GM19193 (cell line): ENCODE measurements at regions not wholly inside any gene's neighbourhood (a gene's known extent, or its start where the extent isn't known, plus 50 kb on each side); places are given as distances from the start of the nearest gene placed in this dataset.

ENCODE experiments used
- POLR2A ChIP-seq: IDR thresholded peaks from 4 replicates; pipeline ENCODE4 v1.6.1; 2011; ENCODE audit not compliant: insufficient read depth, insufficient read length; ENCODE audit errors: extremely low read depth

DNA sequence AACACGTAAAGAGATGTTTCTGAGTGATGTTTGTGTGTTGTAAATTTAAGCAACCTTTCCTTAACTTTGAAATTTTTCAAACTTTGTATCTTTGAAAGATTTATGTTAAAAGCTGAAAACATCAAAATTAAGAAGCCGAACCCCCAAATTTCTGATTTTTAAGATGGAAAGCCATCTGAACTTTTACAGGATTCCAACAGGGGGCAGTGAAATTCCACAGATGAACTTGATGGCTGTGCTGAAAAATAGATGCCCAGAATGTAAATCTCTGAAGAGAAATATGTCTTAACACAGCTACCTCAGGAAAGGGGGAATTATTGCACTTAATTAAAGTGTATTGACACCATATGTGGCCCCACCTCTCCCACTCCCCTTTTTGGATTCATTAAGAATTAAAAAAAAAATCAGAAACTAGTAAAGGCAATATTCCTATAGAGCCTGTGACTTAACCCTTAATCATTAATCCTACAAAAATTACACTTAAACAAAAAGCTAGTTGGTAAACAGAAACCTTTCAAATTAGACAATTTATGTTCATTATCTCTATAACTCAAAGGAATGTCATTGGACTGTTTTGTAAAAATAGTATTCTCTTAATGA, 597.9 kb downstream of the KCNJ2 start:
- no peak for TF ChIP-seq POLR2A

DNA sequence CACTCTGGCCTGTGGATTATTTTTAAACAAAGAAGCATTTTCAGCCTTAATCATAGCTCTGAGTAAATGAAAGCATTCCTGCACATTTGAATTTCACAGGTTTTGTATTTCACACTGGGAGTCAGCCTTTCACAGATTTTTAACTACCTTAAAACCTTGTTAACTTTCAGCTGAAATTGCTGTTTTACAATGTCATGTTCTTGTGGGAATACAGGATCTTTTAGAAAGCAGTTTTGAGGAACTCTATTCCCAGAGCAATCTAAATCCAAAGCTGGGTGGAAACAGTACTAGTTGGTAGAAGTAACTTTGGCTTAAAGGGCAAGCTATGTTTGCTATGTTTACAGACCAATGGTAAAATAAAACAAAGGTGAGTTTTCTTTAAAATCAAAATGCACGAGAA, 600.6 kb downstream of the KCNJ2 start:
- TF ChIP-seq POLR2A: no peak

DNA sequence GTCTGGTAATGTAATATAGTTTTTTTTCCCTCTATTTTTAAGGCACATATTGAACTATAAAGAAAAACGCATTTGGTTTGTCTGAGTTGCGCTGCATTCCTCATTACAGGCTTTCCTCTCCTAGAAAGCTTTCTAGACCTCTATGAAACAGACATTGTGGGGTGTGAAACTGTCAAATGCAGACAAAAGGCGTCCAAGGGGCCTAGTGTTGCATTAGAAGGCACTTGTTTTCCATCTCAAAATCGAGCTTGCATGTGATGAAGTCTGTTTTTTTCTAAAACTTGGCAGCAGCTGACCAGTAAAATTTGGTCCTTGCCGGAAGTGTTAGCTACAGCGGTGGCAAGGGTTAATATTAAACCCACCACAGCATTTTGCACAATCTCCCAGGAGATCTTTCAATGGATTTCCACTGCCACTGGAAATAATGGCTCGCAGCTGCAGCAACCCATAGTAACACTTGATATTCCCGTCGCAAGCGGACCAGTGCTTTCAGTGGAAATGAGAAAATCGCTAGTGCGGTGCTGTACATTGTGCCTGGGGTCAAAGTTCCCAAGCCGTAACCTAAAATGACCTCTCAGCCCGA, 602.6 kb downstream of the KCNJ2 start:
- no peak for TF ChIP-seq POLR2A

DNA sequence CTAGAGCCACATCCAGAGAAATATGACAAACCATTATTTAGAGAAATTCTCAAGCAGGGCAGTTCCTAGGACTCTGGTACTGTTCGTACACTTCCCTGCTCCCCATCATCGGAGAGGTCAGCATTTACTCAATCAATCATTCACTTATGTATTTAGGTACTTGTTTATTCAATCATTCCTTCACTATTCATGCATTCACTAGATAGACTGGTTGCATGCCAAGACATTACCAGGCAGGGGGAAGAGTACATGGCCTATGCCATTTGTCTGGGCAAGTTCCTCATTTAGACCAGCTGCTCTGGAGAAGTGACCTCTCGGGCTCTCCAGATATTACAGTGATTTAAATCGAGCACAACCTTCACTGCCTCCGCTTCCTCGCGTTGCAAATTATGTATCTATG, 603.4 kb downstream of the KCNJ2 start:
- no peak for TF ChIP-seq POLR2A

DNA sequence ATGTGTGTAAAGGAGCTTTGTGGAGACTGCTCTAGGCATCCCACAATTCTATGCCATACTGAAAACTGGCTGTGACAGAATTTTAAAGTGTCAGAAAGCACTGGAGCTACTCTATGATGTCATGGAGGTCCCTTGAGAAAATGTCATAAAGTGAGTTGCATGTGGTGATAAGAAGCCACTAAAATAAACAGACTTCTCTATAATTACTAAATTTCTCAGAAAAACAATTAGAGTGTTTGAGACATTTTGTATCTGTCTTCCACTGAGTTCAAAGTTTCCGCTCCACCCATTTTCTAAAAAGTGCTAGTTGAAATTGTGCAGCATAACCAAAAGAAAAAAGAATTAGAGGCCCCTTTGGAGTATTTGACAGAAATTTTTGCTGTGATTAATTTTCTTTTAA, 603.9 kb downstream of the KCNJ2 start:
- no peak for TF ChIP-seq POLR2A

DNA sequence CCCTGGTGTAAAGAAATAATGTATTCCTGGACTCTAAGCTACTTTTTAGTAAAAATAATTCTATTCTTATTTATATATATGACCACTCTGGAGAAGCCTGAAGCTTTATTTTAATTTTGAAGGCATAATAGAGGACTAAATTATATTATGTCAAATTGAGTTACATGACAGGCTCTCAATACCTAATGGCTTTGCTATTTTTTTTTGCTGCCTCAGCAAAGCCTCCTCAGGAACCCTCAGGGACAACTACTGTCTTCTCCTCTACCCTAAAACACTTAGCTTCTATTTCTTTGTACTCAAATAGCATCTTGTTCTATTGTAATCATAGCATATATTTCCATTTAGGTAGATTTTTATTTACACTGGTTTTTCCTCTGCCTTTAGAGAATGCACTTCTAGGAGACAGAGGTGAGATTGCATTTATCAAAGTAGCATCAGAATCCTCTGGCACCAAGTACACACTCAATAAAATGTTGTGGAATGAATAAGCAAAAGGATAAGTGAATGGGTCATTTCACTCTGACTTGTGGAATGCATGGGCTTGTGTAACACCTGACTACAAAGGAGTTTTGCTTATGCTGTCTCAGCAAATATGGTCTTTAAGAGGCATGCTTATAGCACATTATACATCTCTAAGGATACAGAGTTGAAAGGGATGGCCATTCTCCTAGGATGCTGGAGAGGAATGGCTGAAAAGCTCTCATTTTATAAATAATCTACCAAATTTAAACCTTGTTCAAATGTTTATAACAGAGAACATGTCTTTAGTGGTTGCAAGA, 605.2 kb downstream of the KCNJ2 start:
- TF ChIP-seq POLR2A: no peak

DNA sequence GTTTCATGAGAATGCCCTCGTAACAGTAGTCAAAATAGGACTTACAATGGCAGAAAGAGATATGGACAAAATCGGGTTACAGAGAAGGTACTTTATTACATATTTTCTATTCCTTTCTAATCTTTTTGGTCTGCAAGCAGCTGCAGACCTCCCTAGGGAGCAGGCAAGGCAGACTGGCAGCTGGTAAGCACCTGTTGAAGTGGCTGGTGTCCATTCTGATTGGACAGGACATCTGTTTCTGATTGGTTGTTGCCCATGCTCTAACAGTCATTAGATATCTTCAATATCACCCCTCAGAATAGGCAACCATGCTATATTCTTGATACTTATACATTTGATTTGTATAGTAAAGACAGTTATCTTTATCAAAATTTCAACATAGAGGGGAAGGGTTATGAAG, 606.3 kb downstream of the KCNJ2 start:
- no peak for TF ChIP-seq POLR2A

DNA sequence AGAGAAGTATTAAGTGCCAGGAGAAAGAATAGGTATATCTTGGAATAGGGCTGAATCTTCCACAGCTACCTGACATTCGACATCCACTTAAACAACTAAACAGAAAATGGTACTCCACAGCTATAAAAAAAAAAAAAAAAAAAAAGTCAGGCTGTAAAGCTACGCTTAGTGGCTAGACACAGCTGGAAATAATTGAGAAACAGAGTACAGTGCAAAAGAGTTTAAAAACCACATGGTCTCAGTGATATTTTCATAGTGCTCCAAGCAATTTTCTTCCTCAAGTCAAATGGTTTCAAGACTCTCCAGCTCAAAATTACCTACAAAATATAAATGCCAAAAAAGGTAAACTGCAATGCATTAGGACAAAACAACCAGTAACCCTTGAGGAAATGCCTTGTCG, 607.1 kb downstream of the KCNJ2 start:
- TF ChIP-seq POLR2A: no peak

DNA sequence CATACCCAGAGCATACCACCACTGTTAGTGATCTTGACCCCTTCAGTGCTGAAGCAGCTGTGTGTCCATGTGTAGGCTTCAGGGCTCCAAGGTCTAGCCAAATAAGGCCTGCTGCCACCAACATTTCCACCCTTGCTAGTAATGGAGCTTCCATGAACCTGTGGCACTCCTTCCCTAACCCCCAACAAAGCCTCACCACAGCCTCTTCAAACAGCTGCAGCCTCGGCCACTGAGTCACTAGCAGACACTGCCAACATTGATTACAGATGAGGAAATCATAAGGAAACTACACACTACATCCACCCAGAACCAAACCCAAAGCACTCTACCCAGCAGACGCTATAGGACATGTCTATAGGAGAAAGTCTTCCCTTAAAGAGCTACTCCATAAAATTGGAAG, 610.7 kb downstream of the KCNJ2 start:
- no peak for TF ChIP-seq POLR2A

DNA sequence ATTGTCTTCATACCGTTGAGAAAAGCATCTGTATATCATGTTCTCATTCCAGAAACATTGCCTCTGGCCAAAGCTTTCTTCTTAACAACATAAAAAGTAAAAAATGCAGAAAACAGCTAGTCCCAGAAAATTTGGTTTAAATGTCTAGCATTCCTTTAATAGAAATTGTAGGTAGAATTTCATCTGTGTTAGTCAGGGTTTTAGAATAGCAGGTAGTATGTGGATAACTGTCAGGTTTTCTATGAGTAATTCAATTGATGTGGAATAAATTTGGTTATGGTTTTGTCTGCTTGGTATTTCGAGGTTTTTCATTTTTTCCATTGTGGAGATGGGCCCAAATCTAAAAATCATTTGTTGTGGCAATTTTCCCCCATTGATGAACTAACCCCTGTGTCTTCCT, 616.7 kb downstream of the KCNJ2 start:
- no peak for TF ChIP-seq POLR2A

DNA sequence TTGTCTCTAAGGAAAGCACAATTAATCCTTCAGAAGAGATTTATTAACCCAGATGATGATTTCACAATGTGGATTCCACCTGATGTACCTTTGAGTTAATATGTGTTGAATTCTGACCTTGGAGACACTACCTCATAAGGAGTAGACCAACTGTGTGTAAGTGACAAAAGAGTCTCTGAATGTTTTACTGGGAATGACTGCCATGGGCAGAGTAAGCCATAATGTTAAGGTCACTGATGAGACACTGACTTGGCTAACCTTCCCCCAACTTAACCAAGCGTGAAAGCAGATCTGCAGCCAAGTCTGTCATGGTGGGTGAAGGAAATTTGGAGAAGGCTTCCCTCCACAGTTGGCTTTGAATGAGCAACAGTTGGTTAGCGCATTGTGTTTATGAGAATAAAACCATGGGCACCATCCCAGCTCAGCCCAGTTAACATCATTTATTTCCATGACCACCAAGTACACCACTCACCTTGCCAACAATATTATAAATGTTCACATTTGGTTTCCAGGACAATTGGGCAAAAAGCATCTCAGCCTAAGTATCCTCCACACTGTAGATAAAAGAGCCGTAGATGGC, 618.5 kb downstream of the KCNJ2 start:
- TF ChIP-seq POLR2A: no peak

DNA sequence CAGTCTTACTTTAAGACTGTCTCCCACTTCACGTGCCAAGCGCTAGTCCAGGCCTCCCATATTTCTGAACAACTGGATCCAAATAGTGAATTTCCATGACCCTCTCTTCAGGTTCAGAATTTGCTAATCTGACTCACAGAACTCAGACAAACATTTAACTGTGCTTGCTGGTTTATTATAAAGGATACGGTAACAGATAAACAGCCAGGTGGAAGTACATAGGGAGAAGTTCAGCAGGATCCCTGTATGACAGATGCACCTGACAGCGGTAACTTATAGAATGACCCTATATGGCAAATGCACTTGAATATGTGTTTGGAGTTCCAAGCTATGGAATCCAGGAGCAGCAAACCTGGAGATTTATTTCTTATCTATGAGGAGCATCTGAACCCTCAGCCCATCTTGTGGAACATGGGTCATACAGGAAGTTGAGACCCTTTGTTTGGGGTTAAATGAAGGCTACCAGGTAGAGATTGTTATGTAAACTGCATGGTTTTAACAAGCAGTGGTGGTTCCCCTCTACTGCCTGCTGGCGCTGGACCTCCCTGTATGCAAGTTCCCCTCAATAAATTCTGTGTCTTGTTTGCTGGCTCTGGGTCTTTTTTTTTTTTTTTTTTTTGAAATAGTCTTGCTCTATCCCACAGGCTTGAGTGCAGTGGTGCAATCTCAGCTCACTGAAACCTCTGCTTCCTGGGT, 622.6 kb downstream of the KCNJ2 start:
- no peak for TF ChIP-seq POLR2A

DNA sequence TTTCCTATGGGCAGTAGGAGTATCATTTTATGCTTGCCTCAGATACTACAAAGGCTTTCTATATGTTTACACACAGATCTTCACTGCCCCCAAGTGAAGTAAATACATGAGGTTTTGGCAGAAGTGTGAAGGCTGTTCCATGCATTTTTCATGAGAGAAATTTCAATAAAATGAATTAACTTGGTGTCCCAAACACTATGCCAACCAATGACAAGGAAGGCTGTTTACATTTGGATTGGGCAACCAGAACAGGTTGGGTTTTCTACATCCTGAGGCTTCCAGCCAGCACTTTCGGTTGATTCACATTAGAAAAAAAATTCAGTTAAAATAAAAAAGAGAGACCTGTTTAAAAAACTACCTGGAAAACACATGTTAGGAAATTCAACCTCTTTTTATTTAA, 625.4 kb downstream of the KCNJ2 start:
- TF ChIP-seq POLR2A: no peak

DNA sequence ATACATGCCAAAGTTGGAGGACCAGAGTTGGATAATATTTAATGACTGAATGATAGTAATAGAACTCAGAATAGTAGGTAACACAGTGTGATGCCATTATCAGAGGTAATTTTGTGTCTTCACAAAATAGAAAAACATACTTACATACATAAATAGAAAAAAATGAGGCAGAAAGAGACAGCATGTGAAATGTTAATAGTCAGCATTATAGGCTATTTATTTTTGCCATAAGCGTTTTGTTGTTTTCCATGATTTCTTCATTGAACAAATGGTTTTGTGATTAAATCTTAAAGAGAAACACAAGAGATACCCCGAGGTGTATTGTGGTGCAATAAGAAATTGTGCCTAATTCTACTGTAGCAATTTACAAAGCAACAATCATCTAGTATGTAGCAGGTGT, 626.3 kb downstream of the KCNJ2 start:
- no peak for TF ChIP-seq POLR2A

DNA sequence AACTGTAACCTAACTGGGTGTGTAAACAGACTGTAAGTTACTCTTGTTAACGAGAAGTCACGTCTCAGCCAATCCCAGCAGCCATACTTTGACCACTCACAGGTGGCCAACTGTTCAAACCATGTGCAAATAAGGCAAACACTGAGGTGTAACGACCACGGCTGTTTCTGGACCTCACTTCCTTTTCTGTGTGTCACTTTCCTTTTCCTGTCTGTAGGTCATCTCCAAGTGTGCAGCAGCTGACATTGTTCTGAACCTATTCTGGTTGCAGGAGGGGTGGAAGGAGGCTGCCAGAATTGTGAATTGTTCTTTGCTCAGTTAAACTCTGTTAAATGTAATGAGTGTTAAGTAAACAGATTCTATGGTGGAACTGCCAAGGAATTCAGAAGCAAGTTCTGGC, 627.4 kb downstream of the KCNJ2 start:
- no peak for TF ChIP-seq POLR2A

DNA sequence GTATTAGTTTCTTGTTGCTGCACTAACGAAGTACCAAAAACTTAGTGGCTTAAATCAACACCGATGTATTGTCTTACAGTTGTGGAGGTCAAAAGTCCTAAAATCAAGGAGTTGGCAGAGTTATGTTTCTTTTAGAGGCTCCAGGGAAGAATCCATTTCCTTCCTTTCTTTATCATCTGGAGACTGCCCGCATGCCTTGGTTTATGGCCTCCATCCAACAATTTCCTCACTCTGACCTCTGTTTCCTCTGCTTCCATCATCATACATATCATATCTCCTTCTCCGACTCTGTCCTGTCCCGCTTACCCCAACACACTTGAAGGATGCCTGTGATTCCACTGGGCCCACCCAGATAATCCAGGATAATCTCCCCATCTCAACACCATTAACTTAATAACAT, 627.8 kb downstream of the KCNJ2 start:
- no peak for TF ChIP-seq POLR2A

DNA sequence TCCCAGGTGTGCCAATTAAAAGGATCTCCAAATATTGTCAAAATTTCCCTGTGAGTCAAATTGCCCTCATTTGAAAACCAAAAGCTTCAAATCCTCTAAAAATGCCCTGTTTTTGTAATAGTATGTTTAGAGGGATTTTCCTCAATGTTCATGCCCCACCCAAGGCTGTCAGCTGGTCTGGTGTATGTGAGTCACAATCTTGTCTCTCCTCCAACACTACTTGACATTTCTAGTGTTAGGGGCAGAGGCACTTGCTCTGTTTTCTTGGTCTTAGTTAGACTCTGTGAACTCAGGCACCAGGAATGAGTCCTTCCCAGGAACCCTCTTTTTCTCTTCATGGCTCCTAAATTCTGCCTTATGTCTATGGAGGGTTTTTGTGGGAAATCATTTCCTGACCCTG, 634.8 kb downstream of the KCNJ2 start:
- TF ChIP-seq POLR2A: no peak
